GM23338 (cell line): ENCODE measurements at regions not wholly inside any gene's neighbourhood (a gene's known extent, or its start where the extent isn't known, plus 50 kb on each side); places are given as distances from the start of the nearest gene placed in this dataset.

Experiments
- CTCF ChIP-seq, 2 experiments: fragments of 200-600 bp in 1 of 2; sonication (generic) in 1 of 2; conservative IDR thresholded peaks; 2 replicates each; pipeline versions ENCODE4 v1.5.1 to v1.6.1; 2016 to 2017; ENCODE audit warnings: antibody characterized with exemption in 2 of 2, low read depth in 2 of 2, mild to moderate bottlenecking in 2 of 2, moderate library complexity in 1 of 2
- ETS1 ChIP-seq: IDR thresholded peaks from 2 replicates; pipeline ENCODE4 v1.6.1; 2016; ENCODE audit warnings: antibody characterized with exemption
- EZH2 ChIP-seq: fragments of 200-600 bp; sonication (generic); IDR thresholded peaks from one replicate; pipeline ENCODE4 v1.8.0; 2017; ENCODE audit warnings: antibody characterized with exemption, mild to moderate bottlenecking, low read depth; ENCODE audit not compliant: unreplicated experiment
- EZH2phosphoT487 ChIP-seq: fragments of 200-600 bp; sonication (generic); IDR thresholded peaks from one replicate; pipeline ENCODE4 v1.8.1; 2018; ENCODE audit warnings: antibody characterized with exemption; ENCODE audit not compliant: unreplicated experiment

GRCh38 chr2:56816666-56817065, 632.9 kb downstream of the CCDC85A start:
- TF ChIP-seq ETS1: no peak
- TF ChIP-seq CTCF (conservative IDR thresholded peaks at IDR 0.05; ENCODE audit: low read depth in 2 of 2): no peak
- no peak for TF ChIP-seq EZH2phosphoT487
- TF ChIP-seq EZH2: no peak
